ENCODE measurements at regions not wholly inside any gene's neighbourhood (a gene's known extent, or its start where the extent isn't known, plus 50 kb on each side); places are given as distances from the start of the nearest gene placed in this dataset.

DNA sequence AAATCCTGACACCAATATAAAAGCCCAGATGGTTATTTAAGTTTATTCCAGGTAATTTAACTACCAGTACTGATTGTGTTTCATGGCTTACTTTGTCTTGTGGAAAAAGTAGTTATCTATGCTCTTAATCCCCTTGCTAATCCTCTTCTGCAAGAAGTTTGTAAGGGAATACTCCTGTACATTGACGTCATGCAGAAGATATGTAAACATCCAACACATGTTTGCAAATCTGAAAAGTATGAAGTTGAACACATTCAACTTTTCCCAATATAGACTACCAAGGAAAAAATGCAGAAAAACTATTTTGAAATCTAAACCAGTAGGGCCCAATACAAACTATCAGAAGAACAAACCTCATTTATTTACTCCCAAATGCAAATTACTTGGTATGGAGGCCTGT is 56.3 kb upstream of the ELL2 start:
- H3K4me3 ChIP-seq (ENCODE audit: low read depth, low read length): no peak overlapping the region
- DNase-seq (ENCODE audit: low read depth): no peak
- TF ChIP-seq, protein P1, sequence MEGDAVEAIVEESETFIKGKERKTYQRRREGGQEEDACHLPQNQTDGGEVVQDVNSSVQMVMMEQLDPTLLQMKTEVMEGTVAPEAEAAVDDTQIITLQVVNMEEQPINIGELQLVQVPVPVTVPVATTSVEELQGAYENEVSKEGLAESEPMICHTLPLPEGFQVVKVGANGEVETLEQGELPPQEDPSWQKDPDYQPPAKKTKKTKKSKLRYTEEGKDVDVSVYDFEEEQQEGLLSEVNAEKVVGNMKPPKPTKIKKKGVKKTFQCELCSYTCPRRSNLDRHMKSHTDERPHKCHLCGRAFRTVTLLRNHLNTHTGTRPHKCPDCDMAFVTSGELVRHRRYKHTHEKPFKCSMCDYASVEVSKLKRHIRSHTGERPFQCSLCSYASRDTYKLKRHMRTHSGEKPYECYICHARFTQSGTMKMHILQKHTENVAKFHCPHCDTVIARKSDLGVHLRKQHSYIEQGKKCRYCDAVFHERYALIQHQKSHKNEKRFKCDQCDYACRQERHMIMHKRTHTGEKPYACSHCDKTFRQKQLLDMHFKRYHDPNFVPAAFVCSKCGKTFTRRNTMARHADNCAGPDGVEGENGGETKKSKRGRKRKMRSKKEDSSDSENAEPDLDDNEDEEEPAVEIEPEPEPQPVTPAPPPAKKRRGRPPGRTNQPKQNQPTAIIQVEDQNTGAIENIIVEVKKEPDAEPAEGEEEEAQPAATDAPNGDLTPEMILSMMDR (conservative IDR thresholded peaks at IDR 0.05; ENCODE audit: low read depth, low read length): no peak

DNA sequence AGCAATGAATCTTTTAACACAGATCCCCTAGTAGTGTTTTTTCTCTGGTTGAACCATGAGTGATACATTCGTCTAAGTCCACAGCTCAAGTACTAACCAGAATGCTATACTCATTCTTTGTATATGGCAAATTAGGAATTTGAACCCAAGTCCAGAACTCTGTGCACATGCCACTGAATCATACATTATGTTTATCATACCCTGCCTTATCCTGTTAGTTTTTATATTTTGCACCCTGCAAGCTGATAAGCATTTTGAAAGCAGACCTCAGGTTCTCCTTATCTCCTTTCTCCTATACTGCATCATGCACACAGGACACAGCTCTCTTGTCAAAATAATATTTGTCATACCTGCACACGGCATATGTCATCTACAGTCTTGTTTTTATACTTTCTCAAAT is 54.6 kb upstream of the ELL2 start:
- DNase-seq (ENCODE audit: low read depth): no peak
- H3K4me3 ChIP-seq (ENCODE audit: low read depth, low read length): no peak overlapping the region
- TF ChIP-seq, protein P1 (conservative IDR thresholded peaks at IDR 0.05; ENCODE audit: low read depth, low read length): no peak

DNA sequence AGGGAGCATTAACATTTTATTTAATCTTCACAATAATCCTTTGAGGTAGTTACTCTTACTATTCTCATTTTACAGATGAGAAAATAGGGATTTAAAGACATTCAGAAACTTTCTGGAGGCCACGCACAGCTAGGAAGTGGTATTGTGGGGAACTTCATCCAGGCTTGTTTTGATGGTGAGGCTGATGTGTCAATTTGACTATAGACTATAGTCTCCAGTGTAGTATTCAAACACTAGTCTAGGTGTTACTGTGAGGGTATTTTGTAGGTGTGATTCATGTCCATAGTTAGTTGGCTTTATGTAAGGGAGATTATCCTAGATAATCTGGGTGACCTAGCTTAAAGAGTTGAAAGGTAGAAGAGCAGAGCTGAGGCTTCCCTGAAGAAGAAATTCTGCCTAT is 54.1 kb upstream of the ELL2 start:
- TF ChIP-seq, protein P1 (conservative IDR thresholded peaks at IDR 0.05; ENCODE audit: low read depth, low read length): no peak
- H3K4me3 ChIP-seq (ENCODE audit: low read depth, low read length): no peak overlapping the region
- DNase-seq (ENCODE audit: low read depth): no peak

DNA sequence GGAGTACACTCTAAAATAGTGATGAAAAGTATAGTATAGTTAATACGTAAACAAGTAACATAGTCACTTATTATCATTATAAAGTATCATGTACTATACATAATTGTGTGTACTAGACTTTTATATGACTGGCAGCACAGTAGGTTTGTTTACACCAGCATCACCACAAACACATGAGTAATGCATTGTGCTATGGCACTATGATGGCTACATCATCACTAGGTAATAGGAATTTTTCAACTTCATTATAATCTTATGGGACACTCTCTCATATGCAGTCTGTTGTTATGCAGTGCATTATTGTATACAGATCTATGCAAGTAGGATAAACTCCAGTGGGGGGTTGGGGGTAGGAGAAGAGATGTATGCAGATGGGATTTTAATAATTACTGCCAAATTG is 52.7 kb upstream of the ELL2 start:
- DNase-seq (ENCODE audit: low read depth): no peak
- no peak overlapping the region for H3K4me3 ChIP-seq (ENCODE audit: low read depth, low read length)
- TF ChIP-seq, protein P1 (conservative IDR thresholded peaks at IDR 0.05; ENCODE audit: low read depth, low read length): no peak

DNA sequence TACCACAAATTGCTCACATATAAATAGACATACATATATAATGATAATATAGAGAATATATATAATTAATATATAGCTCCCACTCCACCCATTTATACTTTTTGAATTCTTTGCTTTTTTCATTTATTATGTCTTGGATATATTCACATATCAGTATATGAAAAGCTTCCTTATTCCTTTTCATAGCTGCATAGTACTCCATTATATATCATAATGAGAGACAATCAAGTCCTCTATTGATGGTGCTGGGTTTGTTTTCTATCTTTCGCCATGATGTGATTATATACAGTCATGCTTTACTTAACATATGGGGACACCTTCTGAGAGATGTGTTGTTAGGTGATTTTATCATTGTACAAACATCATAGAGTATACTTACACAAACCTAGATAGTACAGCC is 51.6 kb upstream of the ELL2 start:
- H3K4me3 ChIP-seq (ENCODE audit: low read depth, low read length): no peak overlapping the region
- TF ChIP-seq, protein P1 (conservative IDR thresholded peaks at IDR 0.05; ENCODE audit: low read depth, low read length): no peak
- DNase-seq (ENCODE audit: low read depth): no peak

DNA sequence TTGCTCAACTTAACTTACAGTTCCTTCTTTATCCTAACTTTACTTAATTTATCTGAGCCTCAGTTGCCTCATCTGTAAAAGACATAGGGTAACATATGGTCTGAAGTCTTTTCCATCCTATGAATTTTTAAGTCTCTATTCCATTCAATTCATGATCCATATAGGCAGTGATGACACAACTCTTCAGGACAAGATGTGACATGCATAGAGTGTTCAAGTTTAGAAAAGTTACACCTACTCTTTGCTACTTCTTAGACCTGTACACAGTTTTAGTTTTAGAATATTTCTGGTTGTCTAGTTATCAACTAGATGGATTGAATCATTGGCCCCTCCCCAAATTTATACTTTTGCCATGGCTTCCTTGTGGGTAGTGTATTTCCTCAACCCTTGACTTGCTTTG is 50.7 kb upstream of the ELL2 start:
- TF ChIP-seq, protein P1 (conservative IDR thresholded peaks at IDR 0.05; ENCODE audit: low read depth, low read length): no peak
- DNase-seq (ENCODE audit: low read depth): no peak
- no peak overlapping the region for H3K4me3 ChIP-seq (ENCODE audit: low read depth, low read length)

Data from epithelial cell of proximal tubule (primary cell).